ENCODE measurements at regions not wholly inside any gene's neighbourhood (a gene's known extent, or its start where the extent isn't known, plus 50 kb on each side); places are given as distances from the start of the nearest gene placed in this dataset.

DNA sequence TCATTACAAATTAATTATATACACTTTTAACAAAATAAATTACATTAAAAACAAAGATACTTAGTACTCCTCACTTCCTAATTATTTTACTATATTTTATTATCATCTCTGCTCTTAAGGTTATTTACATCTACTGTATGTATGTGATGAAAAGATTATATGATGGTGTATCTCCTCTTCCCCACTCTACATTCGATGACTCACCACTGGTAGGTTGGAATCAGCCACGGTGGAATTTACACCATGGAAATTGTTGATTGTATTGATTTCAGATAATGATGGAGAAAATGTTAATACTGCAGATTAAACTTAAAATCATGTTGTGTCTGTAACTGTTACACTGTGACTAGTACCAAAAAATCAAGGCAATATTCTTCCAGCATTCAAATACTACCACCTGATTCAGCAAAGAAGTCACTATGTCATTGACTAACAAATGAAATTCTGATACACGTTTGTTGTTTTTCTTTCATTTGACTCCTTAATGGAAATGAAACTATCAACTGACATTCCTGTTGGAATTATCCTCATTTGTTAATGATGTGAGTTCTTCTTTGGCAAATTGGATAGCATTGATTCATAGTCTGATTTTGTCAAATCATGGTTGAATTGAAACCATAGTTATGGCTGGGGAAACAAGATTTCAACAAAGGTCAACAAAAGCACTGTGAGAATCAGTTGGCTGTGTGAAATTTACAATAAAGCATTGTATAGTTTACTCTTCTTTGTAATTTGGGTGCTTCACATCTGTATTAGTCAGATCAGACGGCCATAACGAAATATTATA lies 69.0 kb upstream of the NLK start:
- Histone ChIP-seq H3K4ac (replicated peaks; ENCODE audit: insufficient read length, low read depth, low read length) (no peak overlapping the region), H3K23ac (ENCODE audit: insufficient read length) (no peak overlapping the region), H3K4me2 (ENCODE audit: insufficient read depth in 1 of 2, low read depth in 2 of 2, low read length in 2 of 2) (no peak overlapping the region), H3K79me2 (ENCODE audit: control insufficient read depth in 1 of 2, insufficient read depth in 2 of 2, low read length in 2 of 2) (no peaks in the 10 kb centered on the region), H3K27me3 (replicated peaks in 1 of 4; ENCODE audit: control insufficient read depth in 3 of 4, extremely low read depth in 1 of 4, insufficient read depth in 3 of 4, low read length in 3 of 4) (no peaks in the 10 kb centered on the region), H3K4me1 (replicated peaks in 1 of 4; ENCODE audit: control insufficient read depth in 3 of 4, insufficient read depth in 4 of 4, low read length in 3 of 4) (0 out of 7 replicates have a peak, but pooled peaks cover 0 to 2% (median 0%) of the 10 kb centered on the region in 4 experiments), H2AK5ac (ENCODE audit: low read depth, low read length) (no peak overlapping the region), H3K56ac (replicated peaks; ENCODE audit: insufficient read length, low read depth, low read length) (no peak overlapping the region), H3K9me3 (ENCODE audit: insufficient read depth in 2 of 2, low read depth in 1 of 2, low read length in 1 of 2) (no peaks in the 10 kb centered on the region), H2BK120ac (replicated peaks; ENCODE audit: low read depth, low read length) (no peak overlapping the region), H2BK5ac (ENCODE audit: low read depth, low read length) (no peak overlapping the region), H3K79me1 (ENCODE audit: low read depth, low read length) (no peaks in the 10 kb centered on the region), H2AFZ (ENCODE audit: low read length) (no peak overlapping the region), H3K36me3 (ENCODE audit: control insufficient read depth in 2 of 4, insufficient read depth in 4 of 4, low read length in 3 of 4) (no peaks in the 10 kb centered on the region), H2BK15ac (ENCODE audit: low read length) (no peak overlapping the region), H4K8ac (ENCODE audit: extremely low read depth, insufficient read depth, low read length) (no peak overlapping the region), H4K91ac (replicated peaks; ENCODE audit: insufficient read length, low read length) (no peak overlapping the region), H3K4me3 (ENCODE audit: extremely low read depth in 1 of 4, insufficient read depth in 2 of 4, low read depth in 3 of 4, low read length in 4 of 4) (no peak overlapping the region), H3K9ac (replicated peaks in 1 of 4; ENCODE audit: extremely low read depth in 1 of 4, low read depth in 3 of 4, low read length in 3 of 4) (no peak overlapping the region), H2BK12ac (ENCODE audit: low read depth, low read length) (no peak overlapping the region), H4K5ac (ENCODE audit: insufficient read length, low read depth, low read length) (no peak overlapping the region), H4K20me1 (replicated peaks in 1 of 2; ENCODE audit: control insufficient read depth in 1 of 2, insufficient read depth in 2 of 2, low read length in 2 of 2) (no peaks in the 10 kb centered on the region), H3K23me2 (ENCODE audit: low read depth, low read length) (no peaks in the 10 kb centered on the region), H2BK20ac (ENCODE audit: low read length) (no peak overlapping the region), H3K27ac (ENCODE audit: low read depth, low read length) (no peak overlapping the region), H3K14ac (ENCODE audit: insufficient read length) (no peak overlapping the region), H3K18ac (ENCODE audit: extremely low read depth, low read length) (no peak overlapping the region)
- FAIRE-seq (no peak), DNase-seq (ENCODE audit: low read depth in 1 of 2, low spot score in 2 of 2) (no peak)
- CTCF ChIA-PET (ENCODE audit: partially characterized antibody), result interaction anchor here (0.7 to 2.1 kb wide), 2 partner anchors 17 to 88 kb away, joined by 3 to 5 read pairs; no protein-coding TSS in a partner anchor
- WGBS, 2 experiments (ENCODE audit: extremely low coverage in 1 of 2, insufficient coverage in 1 of 2, insufficient read length in 1 of 2, insufficient replicate concordance in 2 of 2, low coverage in 1 of 2, low lambda C conversion rate in 2 of 2, missing lambda C conversion rate in 1 of 2), result 91% methylated on average over 5 of the region's 5 CpGs; no CpG with 5 or more reads in 1 of the 2 experiments
- POLR2A ChIA-PET (ENCODE audit: partially characterized antibody), result no interaction called here
- TF ChIP-seq SP4 (IDR thresholded peaks at IDR 0.05; ENCODE audit: low read length) (no peak), NRF1 (IDR thresholded peaks at IDR 0.05; ENCODE audit: low read depth, low read length) (no peak), TAF7 (optimal IDR thresholded peaks at IDR 0.05; ENCODE audit: borderline replicate concordance, low read depth, low read length) (no peak), KDM1A (IDR thresholded peaks at IDR 0.05; ENCODE audit: borderline replicate concordance, low read length) (no peak), ASH2L (IDR thresholded peaks at IDR 0.05; ENCODE audit: low read length) (no peak), TEAD4 (IDR thresholded peaks at IDR 0.05; ENCODE audit: low read depth, low read length) (no peak), KDM5A (IDR thresholded peaks at IDR 0.05; ENCODE audit: low read length) (no peak), PHF8 (conservative IDR thresholded peaks at IDR 0.05; ENCODE audit: low read depth, low read length) (no peak), POLR2AphosphoS5 (IDR thresholded peaks at IDR 0.05; ENCODE audit: low read depth, low read length) (no peak), POU5F1 (IDR thresholded peaks at IDR 0.05; ENCODE audit: low read depth, low read length) (no peak), ZNF274 (IDR thresholded peaks at IDR 0.05; ENCODE audit: borderline replicate concordance, extremely low read depth, low read length) (no peak), RBBP5 (IDR thresholded peaks at IDR 0.05; ENCODE audit: borderline replicate concordance, low read depth, low read length) (no peak), SAP30 (IDR thresholded peaks at IDR 0.05; ENCODE audit: insufficient read depth, insufficient replicate concordance, low read length) (no peak), SIRT6 (IDR thresholded peaks at IDR 0.05; ENCODE audit: low read length) (no peak)
